ENCODE measurements at regions not wholly inside any gene's neighbourhood (a gene's known extent, or its start where the extent isn't known, plus 50 kb on each side); places are given as distances from the start of the nearest gene placed in this dataset.
A peak's percentile ranks its signal among the peaks of the same experiment; 100 is the strongest.
"Not testable (repeated sequence)": the region's sequence is repeated elsewhere in the genome, so short reads cannot be mapped to it uniquely, and the experiment has no call there.

GRCh38 chr6:141580131-141580530 is 552.6 kb upstream of the GJE1 start:
- peak; percentile 23 for DNase-seq (ENCODE audit: low read depth)

DNA sequence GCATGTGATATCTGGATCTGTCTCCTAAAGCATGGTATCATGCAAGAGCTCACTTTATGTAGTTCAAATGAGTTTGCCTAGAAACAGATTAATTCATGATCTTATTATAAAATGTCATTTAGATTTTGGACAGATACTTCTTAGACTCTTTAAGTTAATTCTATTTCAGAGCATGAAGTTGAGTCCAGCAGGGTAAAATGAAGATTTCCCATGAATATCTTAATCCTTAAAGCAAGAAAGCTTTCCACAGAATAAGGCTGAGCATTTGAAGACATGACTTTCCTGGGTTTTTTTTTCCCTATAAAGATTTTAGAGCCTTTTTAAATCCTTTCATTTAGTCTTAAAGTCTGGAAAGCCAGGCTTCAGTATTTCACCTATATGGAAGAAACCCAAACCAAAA is 556.0 kb upstream of the GJE1 start:
- DNase-seq (ENCODE audit: low read depth), result no peak

GRCh38 chr6:141562851-141563763 is 569.6 kb upstream of the GJE1 start:
- DNase-seq (ENCODE audit: low read depth), result peak; percentile 87

DNA sequence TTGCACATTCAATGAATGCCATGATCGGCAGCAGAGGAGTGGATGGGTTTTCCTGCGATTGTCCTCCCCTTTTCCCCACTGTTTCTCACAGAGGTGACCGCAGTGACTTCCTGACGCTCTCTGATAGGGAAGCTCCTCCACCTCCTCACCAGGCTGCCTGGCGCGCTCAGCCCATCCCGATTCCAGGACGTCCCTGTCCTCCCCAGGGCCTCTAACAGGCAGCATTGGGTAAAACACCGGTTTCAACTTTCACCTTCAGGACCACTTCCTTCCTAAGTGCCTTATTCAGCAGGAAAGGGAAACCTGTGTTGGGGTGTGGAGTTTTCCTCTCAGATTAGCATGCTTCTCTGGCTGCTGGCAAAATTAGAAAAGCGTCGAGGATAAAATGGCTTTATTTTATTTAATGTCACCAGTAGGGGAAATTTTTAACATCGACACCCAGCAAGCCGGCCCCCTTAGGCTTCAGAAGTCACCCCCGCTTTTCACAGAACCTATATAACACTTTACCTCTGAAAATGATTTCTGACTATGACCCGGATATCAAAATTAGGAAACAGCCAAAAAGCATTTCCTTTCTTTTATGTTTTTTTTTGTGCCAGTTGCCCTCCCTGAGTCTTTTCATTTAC is 570.4 kb upstream of the GJE1 start:
- DNase-seq (ENCODE audit: low read depth), result peak; percentile 13

- no peak for DNase-seq (ENCODE audit: low read depth)
Observed at GRCh38 chr6:141561154-141561553, 571.6 kb upstream of the GJE1 start.

DNA sequence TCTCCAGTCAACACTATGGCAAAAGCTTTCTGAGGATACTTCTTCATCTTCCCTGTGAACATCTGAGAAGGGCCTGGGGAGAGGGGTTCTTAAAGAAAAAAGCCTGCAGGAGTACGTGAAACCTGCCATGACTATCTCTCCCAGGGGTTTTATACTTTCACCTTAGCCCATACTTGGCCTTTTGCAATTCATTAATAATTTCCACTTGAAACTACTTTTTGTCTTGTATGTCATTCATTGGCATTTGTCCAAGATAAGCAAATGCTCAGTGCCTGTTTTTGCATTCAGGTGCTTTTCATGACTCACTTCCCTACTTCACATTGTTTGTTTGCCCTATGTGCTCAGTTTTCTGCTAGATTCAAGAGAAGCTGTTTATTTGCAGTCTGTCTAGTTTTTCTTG is 580.3 kb upstream of the GJE1 start:
- peak; percentile 97 for DNase-seq (ENCODE audit: low read depth)

DNA sequence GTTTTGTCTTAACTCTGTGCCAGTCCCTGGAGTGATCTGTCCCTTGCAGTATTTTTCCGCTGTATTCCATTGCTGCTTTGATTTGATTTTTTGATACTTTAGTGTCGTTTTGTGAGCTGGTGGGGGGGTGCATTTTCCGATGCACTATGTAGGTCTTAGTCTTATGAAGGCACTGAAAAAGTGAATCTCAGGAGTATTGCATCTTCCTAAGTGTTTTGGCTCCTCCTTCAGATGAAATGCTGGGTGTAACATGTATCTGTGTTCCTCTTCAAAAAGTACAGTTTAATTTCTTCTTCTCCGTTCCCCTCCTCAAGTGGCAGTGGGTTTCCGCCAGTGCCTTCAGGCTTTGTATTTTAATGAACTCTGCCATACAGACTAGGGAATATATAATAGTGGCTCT is 580.7 kb upstream of the GJE1 start:
- peak; percentile 36 for DNase-seq (ENCODE audit: low read depth)

DNA sequence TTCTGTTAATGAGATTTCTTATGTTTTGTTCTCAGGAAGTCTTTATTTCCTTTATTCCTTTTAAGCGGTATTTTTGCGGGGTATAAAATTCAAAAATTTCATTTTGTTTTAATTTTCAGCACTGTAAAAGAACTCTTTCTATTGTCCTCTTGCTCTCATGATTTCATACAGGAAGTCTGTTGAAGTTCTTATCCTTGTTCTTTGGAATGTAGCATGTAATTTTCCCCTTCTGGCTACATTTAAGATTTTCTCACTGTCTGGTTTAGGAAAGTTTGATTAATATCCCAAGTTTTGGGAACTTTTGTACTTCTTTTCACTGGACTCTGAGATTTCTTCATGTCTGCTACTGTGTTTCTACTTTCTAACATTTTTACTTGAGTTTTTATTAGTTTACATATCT is 581.4 kb upstream of the GJE1 start:
- no peak for DNase-seq (ENCODE audit: low read depth)

DNA sequence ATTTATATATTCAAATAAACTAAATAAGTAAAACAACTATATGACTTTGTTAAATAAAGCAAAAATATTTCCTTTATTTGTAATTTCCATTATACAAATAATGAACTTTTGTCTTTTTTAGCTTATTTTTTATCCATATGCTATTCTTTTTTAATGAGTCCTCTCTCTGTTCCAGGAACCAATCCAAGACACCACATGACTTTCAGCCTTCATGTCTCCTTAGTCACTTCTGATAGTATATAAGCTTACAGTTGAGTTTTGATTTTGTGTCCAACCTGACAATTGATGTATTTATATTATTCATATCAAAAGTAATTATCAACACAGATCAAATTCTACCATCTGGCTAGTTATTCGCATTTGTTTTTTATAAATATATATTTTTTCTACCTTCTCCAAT is 582.3 kb upstream of the GJE1 start:
- peak; percentile 52 for DNase-seq (ENCODE audit: low read depth)

DNA sequence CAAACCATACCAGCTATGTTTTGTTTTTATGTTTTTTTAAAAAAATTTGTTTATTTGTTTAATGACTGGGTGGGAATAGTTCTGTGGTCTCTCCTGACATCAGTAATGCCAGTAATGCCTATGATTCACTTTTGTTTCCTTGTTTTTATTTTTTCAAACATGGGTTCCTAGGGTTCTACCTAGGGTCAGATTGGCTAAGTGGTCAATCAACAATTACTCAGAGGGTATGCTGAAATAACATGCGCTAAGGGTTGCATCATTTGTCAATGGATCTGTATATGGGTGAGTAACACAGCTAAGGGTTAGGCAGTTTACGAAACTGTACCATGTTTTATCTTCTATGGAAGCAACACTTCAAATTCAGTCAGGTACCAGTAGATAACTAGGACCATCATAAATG is 583.8 kb upstream of the GJE1 start:
- DNase-seq (ENCODE audit: low read depth), result peak; percentile 86

DNA sequence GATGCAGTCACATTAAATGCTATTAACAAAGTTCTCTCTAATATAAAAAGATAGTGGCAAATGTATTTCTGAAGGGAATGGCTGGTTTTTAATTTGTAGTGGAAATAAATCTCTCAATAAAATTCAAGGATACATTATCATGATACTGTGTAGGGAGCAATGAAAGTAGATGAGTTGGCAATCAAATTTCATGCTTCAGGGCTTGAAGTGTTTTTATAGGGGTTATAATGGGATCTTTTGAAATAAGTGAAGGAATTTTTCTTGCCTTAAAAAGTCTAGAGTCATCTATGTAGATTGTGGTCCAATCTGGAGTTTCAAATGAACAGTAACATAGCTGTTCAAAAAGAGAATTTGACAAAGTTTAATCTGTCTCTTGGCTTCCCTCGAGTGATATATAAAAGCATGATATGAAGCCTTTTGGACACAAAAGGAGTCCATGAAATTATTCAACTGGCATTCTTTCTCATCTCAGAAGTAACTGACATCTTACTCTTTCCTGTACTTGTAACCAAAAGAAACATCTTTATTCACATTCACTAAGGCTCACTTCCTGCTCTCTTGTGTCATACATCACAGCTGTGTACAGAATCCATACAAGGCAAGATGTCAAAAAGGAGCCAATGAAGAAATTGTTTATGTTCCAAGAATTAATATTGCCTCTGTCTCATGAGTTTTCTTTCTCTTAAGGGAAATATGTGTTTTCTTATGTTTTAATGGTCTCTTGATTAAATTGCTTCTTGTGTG is 591.0 kb upstream of the GJE1 start:
- DNase-seq (ENCODE audit: low read depth), result peak; percentile 46

DNA sequence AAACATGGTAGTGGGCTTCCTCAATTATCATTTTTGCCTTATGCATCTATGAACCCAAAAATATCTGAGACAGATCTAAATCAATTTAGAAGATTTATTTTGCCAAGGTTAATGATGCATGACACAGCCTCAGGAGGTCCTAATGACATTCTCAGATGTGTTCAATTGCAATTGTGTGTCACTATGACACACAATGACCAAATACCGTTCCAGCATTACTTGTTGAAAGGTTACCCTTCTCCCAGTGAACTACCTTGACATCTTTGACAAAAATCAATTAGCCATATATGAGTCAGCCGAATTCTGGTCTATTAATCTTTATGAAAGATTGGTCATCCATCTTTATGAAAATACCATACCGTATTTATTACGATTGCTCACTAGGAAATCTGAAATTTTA is 592.5 kb upstream of the GJE1 start:
- DNase-seq (ENCODE audit: low read depth), result no peak

DNA sequence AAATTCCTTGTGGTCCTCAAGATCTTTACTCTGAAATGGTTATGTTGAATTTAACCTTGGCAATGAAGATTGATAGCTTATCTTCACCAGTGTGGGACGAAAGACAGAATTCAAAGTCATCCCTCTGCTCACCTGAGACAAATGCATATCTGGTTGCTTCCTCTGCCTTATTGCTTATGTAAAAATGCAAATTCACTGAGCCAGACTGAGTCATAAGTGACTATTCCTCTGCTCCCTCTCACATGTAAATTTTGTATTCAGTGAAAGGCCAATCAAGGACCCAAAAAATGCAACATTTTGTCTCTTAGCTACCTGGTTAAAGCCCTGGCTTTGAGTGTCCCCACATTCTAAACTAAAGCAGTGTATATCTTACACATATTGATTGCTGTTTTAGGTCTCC is 593.1 kb upstream of the GJE1 start:
- no peak for DNase-seq (ENCODE audit: low read depth)

DNA sequence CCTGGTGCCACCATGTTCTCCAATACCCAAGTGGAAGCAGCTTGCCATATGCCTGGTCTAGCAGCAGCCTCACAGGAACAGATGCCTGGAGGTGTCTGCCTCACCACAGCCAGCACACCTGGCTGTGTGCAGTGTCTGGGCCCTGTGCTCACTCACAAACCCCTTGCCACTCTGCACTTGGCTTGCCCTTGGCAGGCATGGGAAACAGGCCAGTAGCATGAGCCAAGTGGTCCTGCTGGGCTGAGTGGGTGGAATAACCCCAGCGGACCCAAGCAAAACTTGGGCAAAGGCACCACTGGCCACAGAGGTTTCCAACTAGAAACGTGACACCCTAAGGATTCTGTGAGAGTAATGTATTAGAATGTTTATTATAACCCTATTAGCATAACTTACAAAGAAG is 600.5 kb upstream of the GJE1 start:
- DNase-seq (ENCODE audit: low read depth), result no peak

DNA sequence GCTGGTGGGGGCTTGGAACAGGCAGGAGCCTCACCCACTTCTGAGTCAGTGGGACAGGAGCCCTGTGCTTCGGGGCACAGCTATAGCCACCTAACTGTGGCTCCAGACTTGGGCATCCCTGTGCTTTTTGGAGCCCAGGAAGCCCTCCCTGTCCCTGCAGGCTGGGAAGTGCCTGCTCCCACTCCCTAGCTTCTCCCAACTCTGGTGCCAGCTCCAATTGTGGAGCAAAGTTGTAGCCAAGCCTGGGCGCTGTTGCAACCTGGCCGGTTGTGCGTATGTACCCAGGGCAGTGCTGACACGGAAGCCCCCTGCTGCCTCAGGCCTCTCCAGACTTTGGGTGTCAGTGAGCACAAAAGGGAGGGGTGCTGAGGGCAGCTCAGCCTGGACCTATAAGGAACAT is 601.7 kb upstream of the GJE1 start:
- DNase-seq (ENCODE audit: low read depth), result no peak

GRCh38 chr6:141528596-141528995 is 604.1 kb upstream of the GJE1 start:
- DNase-seq (ENCODE audit: low read depth), result no peak

- DNase-seq (ENCODE audit: low read depth), result no peak
Observed at GRCh38 chr6:141526985-141527384, 605.7 kb upstream of the GJE1 start.

GRCh38 chr6:141521440-141521839 is 611.3 kb upstream of the GJE1 start:
- DNase-seq (ENCODE audit: low read depth), result peak; percentile 38

- peak; percentile 12 for DNase-seq (ENCODE audit: low read depth)
Observed at GRCh38 chr6:141513830-141514229, 618.9 kb upstream of the GJE1 start.

GRCh38 chr6:141510803-141511202 is 621.9 kb upstream of the GJE1 start:
- peak; percentile 34 for DNase-seq (ENCODE audit: low read depth)

GRCh38 chr6:141506062-141506461 is 626.7 kb upstream of the GJE1 start:
- DNase-seq (ENCODE audit: low read depth), result not testable (repeated sequence)

GRCh38 chr6:141504318-141504717 is 628.4 kb upstream of the GJE1 start:
- DNase-seq (ENCODE audit: low read depth), result not testable (repeated sequence)

DNA sequence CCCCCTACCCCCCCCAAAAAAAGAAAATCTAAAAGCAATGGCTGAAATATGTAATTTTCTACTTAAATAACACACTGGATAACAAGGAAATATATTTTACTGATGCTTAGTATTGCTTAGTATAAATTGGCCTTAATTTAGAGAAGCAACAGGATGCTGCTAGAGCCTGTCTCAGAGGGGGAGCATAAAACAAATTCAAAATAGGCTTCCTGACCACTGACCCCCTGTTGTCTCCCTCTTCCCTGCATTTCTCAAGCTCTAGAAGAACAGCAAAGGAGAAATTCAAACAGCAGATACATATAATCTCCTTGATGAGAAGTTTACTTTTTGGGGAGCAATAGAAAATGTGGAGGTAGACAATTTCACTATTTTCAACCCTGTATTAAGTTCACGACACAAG is 631.1 kb upstream of the GJE1 start:
- DNase-seq (ENCODE audit: low read depth), result no peak
